Peyer's patch (tissue), 4 donors: ENCODE measurements at regions not wholly inside any gene's neighbourhood (a gene's known extent, or its start where the extent isn't known, plus 50 kb on each side); places are given as distances from the start of the nearest gene placed in this dataset.

Experiments used
- DNase-seq, 3 donors: peaks; one replicate each; pipeline ENCODE4 v3.0.0-alpha.2; 2017 to 2019
- H3K27ac ChIP-seq, 4 donors: fragments of 200-600 bp; sonication (generic); one replicate each; pipeline ENCODE4 v1.5.1; 2016 to 2019
- H3K27me3 ChIP-seq, 2 donors: fragments of 200-600 bp; sonication (generic); one replicate each; pipeline ENCODE4 v1.5.1; 2019
- H3K36me3 ChIP-seq, 3 donors: fragments of 200-600 bp; sonication (generic); one replicate each; pipeline ENCODE4 v1.5.1; 2016 to 2019
- H3K4me1 ChIP-seq, 4 donors: fragments of 200-600 bp; sonication (generic); one replicate each; pipeline ENCODE4 v1.5.1; 2016 to 2019
- H3K4me3 ChIP-seq, 4 donors: fragments of 200-600 bp; sonication (generic); 1 replicate in 3 of 4; 2 replicates in 1 of 4; pipeline ENCODE4 v1.5.1; 2016 to 2019; ENCODE audit warnings: mild to moderate bottlenecking in 1 of 4
- H3K9me3 ChIP-seq, 4 donors: fragments of 200-600 bp; sonication (generic); one replicate each; pipeline ENCODE4 v1.5.1; 2016 to 2019; ENCODE audit warnings: mild to moderate bottlenecking in 1 of 4
- CTCF ChIP-seq, 6 experiments: fragments of 450-650 bp in 4 of 6; fragments of 200-600 bp in 2 of 6; sonication (generic) in 1 of 6; IDR thresholded peaks; one replicate each; pipeline ENCODE4 v1.5.1; 2017 to 2019; ENCODE audit warnings: antibody characterized with exemption in 6 of 6, mild to moderate bottlenecking in 3 of 6, moderate library complexity in 1 of 6
- POLR2A ChIP-seq, 2 donors: fragments of 450-650 bp; IDR thresholded peaks; one replicate each; pipeline ENCODE4 v1.5.1; 2017; ENCODE audit warnings: antibody characterized with exemption in 2 of 2, mild to moderate bottlenecking in 2 of 2, moderate library complexity in 2 of 2

- TF ChIP-seq CTCF (IDR thresholded peaks at IDR 0.05) (no peak), POLR2A (IDR thresholded peaks at IDR 0.05) (no peak)
- no peak overlapping the region for H3K27ac ChIP-seq
- no peaks in the 10 kb centered on the region for H3K9me3 ChIP-seq
- H3K27me3 ChIP-seq = no peaks in the 10 kb centered on the region
- no peaks in the 10 kb centered on the region for H3K36me3 ChIP-seq
- no peak overlapping the region for H3K4me3 ChIP-seq
- H3K4me1 ChIP-seq = peaks cover 0 to under 1% (median 0%) of the 10 kb centered on the region in 4 donors
- no peak for DNase-seq
Observed at GRCh38 chr7:51630933-51631332, 314.3 kb upstream of the COBL start.

GRCh38 chr7:51629206-51629605 is 312.6 kb upstream of the COBL start:
- Histone ChIP-seq H3K27ac (no peak overlapping the region), H3K4me1 (no peaks in the 10 kb centered on the region), H3K9me3 (no peaks in the 10 kb centered on the region), H3K4me3 (no peak overlapping the region), H3K36me3 (no peaks in the 10 kb centered on the region), H3K27me3 (no peaks in the 10 kb centered on the region)
- DNase-seq = no peak
- TF ChIP-seq POLR2A (IDR thresholded peaks at IDR 0.05) (no peak), CTCF (IDR thresholded peaks at IDR 0.05) (no peak)

GRCh38 chr7:51621956-51622355 is 305.3 kb upstream of the COBL start:
- peaks cover 0 to 6% (median 0%) of the 10 kb centered on the region in 4 donors for H3K4me1 ChIP-seq
- no peaks in the 10 kb centered on the region for H3K36me3 ChIP-seq
- H3K27me3 ChIP-seq = no peaks in the 10 kb centered on the region
- no peaks in the 10 kb centered on the region for H3K9me3 ChIP-seq
- no peak overlapping the region for H3K27ac ChIP-seq
- no peak overlapping the region for H3K4me3 ChIP-seq
- no peak for TF ChIP-seq POLR2A (IDR thresholded peaks at IDR 0.05)
- DNase-seq = no peak

- Histone ChIP-seq H3K4me1 (peaks cover 0 to 7% (median 0%) of the 10 kb centered on the region in 4 donors), H3K4me3 (no peak overlapping the region), H3K27me3 (no peaks in the 10 kb centered on the region), H3K9me3 (no peaks in the 10 kb centered on the region), H3K27ac (no peak overlapping the region), H3K36me3 (no peaks in the 10 kb centered on the region)
- no peak for DNase-seq
- TF ChIP-seq POLR2A (IDR thresholded peaks at IDR 0.05) (no peak), CTCF (IDR thresholded peaks at IDR 0.05) (no peak)
Observed at GRCh38 chr7:51620706-51621105, 304.1 kb upstream of the COBL start.

GRCh38 chr7:51619880-51620279 is 303.3 kb upstream of the COBL start:
- no peak for TF ChIP-seq POLR2A (IDR thresholded peaks at IDR 0.05)
- TF ChIP-seq CTCF (IDR thresholded peaks at IDR 0.05) = no peak
- H3K9me3 ChIP-seq = no peaks in the 10 kb centered on the region
- peaks cover 0 to 7% (median 0%) of the 10 kb centered on the region in 4 donors for H3K4me1 ChIP-seq
- no peak overlapping the region for H3K27ac ChIP-seq
- no peak overlapping the region for H3K4me3 ChIP-seq
- DNase-seq = no peak
- H3K27me3 ChIP-seq = no peaks in the 10 kb centered on the region
- H3K36me3 ChIP-seq = no peaks in the 10 kb centered on the region

- H3K36me3 ChIP-seq = no peaks in the 10 kb centered on the region
- DNase-seq = peak in 1 of 3 donors; percentile 76
- peak overlapping the region in 2 of 4 donors; percentile 23 to 52 for H3K27ac ChIP-seq
- H3K27me3 ChIP-seq = no peaks in the 10 kb centered on the region
- TF ChIP-seq CTCF (IDR thresholded peaks at IDR 0.05) = no peak
- peaks cover 0 to 11% (median 0%) of the 10 kb centered on the region in 4 donors for H3K4me1 ChIP-seq
- H3K9me3 ChIP-seq = peaks cover 0 to 2% (median 0%) of the 10 kb centered on the region in 4 donors
- H3K4me3 ChIP-seq = no peak overlapping the region
Observed at GRCh38 chr7:51617686-51618085, 301.1 kb upstream of the COBL start.
